Calu3 (cell line): ENCODE measurements at regions not wholly inside any gene's neighbourhood (a gene's known extent, or its start where the extent isn't known, plus 50 kb on each side); places are given as distances from the start of the nearest gene placed in this dataset.

Source experiments
- BruUV-seq: library from RNA; stranded (reverse); fragments of 400-500 nt; replicated peaks from 2 replicates; lab custom pipeline; 2021; lab: Mats Ljungman, UMichigan
- CTCF ChIA-PET: fragments of 300-600 bp; sonication (Branson Sonifier 250); formaldehyde crosslinking; loops from one replicate; lab custom pipeline; 2022; ENCODE audit warnings: antibody characterized with exemption; lab: Charles Lee
- DNase-seq: peaks from one replicate; pipeline ENCODE4 v3.0.0; 2022
- H3K27ac Mint-ChIP-seq: one replicate; pipeline ENCODE4 v1.8.0; 2022; ENCODE audit warnings: mixed read lengths; ENCODE audit not compliant: unreplicated experiment
- H3K27me3 Mint-ChIP-seq: one replicate; pipeline ENCODE4 v1.8.0; 2022; ENCODE audit warnings: mixed read lengths; ENCODE audit not compliant: unreplicated experiment
- H3K36me3 Mint-ChIP-seq: one replicate; pipeline ENCODE4 v1.8.0; 2022; ENCODE audit warnings: mild to moderate bottlenecking, moderate library complexity, mixed read lengths; ENCODE audit not compliant: insufficient read depth, unreplicated experiment
- H3K4me1 Mint-ChIP-seq: one replicate; pipeline ENCODE4 v1.8.0; 2022; ENCODE audit warnings: mild to moderate bottlenecking, low read depth, mixed read lengths; ENCODE audit not compliant: unreplicated experiment
- H3K4me3 Mint-ChIP-seq: one replicate; pipeline ENCODE4 v1.8.0; 2022; ENCODE audit warnings: mild to moderate bottlenecking, low read depth, moderate library complexity, mixed read lengths; ENCODE audit not compliant: unreplicated experiment
- H3K9me3 Mint-ChIP-seq: one replicate; pipeline ENCODE4 v1.8.0; 2022; ENCODE audit warnings: low read depth, mixed read lengths; ENCODE audit not compliant: unreplicated experiment
- CTCF ChIP-seq: fragments of 200-600 bp; IDR thresholded peaks from one replicate; pipeline ENCODE4 v1.8.0; 2022; ENCODE audit warnings: antibody characterized with exemption; ENCODE audit not compliant: unreplicated experiment
- intact Hi-C: fragments of 100-400 bp; cut with micrococcal nuclease; formaldehyde crosslinking; loops from one replicate; pipeline ENCODE4 v1.10.0; 2022; ENCODE audit not compliant: unreplicated experiment

DNA sequence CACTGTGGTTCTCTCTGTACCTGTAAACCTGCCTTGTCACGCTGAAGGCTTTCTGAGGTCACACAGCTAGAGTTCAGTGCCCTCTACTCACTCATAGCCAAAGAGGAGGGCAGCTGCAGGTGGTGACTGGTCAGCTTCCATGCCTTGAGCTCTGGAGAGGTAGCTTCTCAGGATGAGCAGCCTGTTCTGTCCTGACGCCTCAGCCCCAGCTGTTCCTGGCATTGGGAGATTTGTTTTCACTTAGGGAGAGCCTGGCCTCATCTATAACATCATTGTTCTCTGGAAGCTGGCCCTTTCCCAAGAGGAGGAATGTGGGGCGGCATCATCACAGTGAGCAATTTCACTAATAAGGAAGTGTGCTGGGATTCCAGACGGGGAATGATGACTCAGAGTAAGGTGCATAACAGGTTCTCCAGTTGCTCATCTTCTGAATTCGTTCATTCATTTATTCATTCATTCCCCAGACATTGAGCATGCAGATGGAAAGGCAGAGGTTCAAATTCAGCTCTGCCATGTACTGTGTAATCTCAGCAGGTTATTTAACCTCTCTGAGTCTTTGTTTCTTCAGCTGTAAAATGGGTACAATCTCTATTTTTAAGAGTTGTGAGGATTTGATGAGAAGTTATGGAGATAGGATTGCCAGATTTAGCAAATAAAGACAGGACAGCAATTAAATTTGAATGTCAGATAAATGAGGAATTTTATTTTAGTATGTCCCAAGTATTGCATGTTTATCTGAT, 255.8 kb upstream of the CRY1 start:
- Mint-ChIP-seq H3K9me3 (peaks cover 2% of the 10 kb centered on the region), H3K27ac (peak overlapping the region; percentile 52), H3K4me1 (peaks cover 38% of the 10 kb centered on the region), H3K4me3 (peak overlapping the region; percentile 10), H3K36me3 (peaks cover 5% of the 10 kb centered on the region), H3K27me3 (no peaks in the 10 kb centered on the region)
- CTCF ChIA-PET = interaction anchor here (1.2 to 1.4 kb wide), 3 partner anchors 26 to 217 kb away, joined by 3 to 5 read pairs (median 4); no protein-coding TSS in a partner anchor
- no TSS peak for BruUV-seq
- no peak for TF ChIP-seq CTCF
- peak; percentile 83 for DNase-seq
- intact Hi-C loops = no loop called here

- DNase-seq = no peak
- no peak for TF ChIP-seq CTCF
- CTCF ChIA-PET = interaction anchor here (1.4 kb wide), 1 partner anchor 26 kb away, joined by 3 read pairs; no protein-coding TSS in a partner anchor
These were observed 256.5 kb upstream of the CRY1 start for GRCh38 chr12:107349839-107350238.

GRCh38 chr12:107351109-107351508, 257.8 kb upstream of the CRY1 start:
- peak; percentile 6 for DNase-seq
- intact Hi-C loops = no loop called here
- no peak overlapping the region for H3K4me3 Mint-ChIP-seq
- H3K27me3 Mint-ChIP-seq = no peaks in the 10 kb centered on the region
- no TSS peak for BruUV-seq
- TF ChIP-seq CTCF = no peak
- H3K36me3 Mint-ChIP-seq = peaks cover 5% of the 10 kb centered on the region
- CTCF ChIA-PET = no interaction called here
- H3K27ac Mint-ChIP-seq = no peak overlapping the region
- H3K9me3 Mint-ChIP-seq = no peaks in the 10 kb centered on the region
- peaks cover 38% of the 10 kb centered on the region for H3K4me1 Mint-ChIP-seq

More at GRCh38 chr12:107349839-107350238, 256.5 kb upstream of the CRY1 start:
- intact Hi-C loops = no loop called here
- no peaks in the 10 kb centered on the region for H3K27me3 Mint-ChIP-seq
- peaks cover 2% of the 10 kb centered on the region for H3K9me3 Mint-ChIP-seq
- BruUV-seq = no TSS peak
- no peak overlapping the region for H3K27ac Mint-ChIP-seq
- no peak overlapping the region for H3K4me3 Mint-ChIP-seq
- H3K4me1 Mint-ChIP-seq = peaks cover 38% of the 10 kb centered on the region
- H3K36me3 Mint-ChIP-seq = peaks cover 5% of the 10 kb centered on the region

GRCh38 chr12:107351713-107352112, 258.4 kb upstream of the CRY1 start:
- H3K27ac Mint-ChIP-seq = no peak overlapping the region
- no peaks in the 10 kb centered on the region for H3K9me3 Mint-ChIP-seq
- TF ChIP-seq CTCF = no peak
- DNase-seq = no peak
- no peak overlapping the region for H3K4me3 Mint-ChIP-seq
- BruUV-seq = no TSS peak
- intact Hi-C loops = no loop called here
- H3K36me3 Mint-ChIP-seq = peaks cover 5% of the 10 kb centered on the region
- H3K4me1 Mint-ChIP-seq = peaks cover 38% of the 10 kb centered on the region
- CTCF ChIA-PET = no interaction called here
- H3K27me3 Mint-ChIP-seq = no peaks in the 10 kb centered on the region
